H1 (cell line): ENCODE measurements at regions not wholly inside any gene's neighbourhood (a gene's known extent, or its start where the extent isn't known, plus 50 kb on each side); places are given as distances from the start of the nearest gene placed in this dataset.

Experiments used
- CTCF ChIA-PET: fragments of 300-600 bp; sonication (Branson Sonifier 250); formaldehyde crosslinking; loops from one replicate; lab custom pipeline; 2021; ENCODE audit not compliant: partially characterized antibody; lab: Charles Lee
- POLR2A ChIA-PET: fragments of 300-600 bp; sonication (Branson Sonifier 250); formaldehyde crosslinking; loops from one replicate; lab custom pipeline; 2021; ENCODE audit warnings: inconsistent platforms; ENCODE audit not compliant: partially characterized antibody; lab: Charles Lee
- DNase-seq, 2 experiments: peaks; one replicate each; pipeline versions ENCODE4 v3.0.0 to v3.0.0-alpha.2; 2010 to 2022; ENCODE audit warnings: low spot score in 2 of 2, low read depth in 1 of 2, mixed read lengths in 1 of 2
- FAIRE-seq: peaks from 2 replicates; lab custom pipeline; 2011; peaks lifted over from hg19 to GRCh38; lab: Jason Lieb, UNC
- H2AFZ ChIP-seq: 2 replicates; pipeline ENCODE4 v1.8.1; 2012; ENCODE audit warnings: low read length, inconsistent platforms
- H2AK5ac ChIP-seq: 2 replicates; pipeline ENCODE4 v1.6.1; 2013; ENCODE audit warnings: low read depth, low read length
- H2BK120ac ChIP-seq: replicated peaks from 2 replicates; pipeline ENCODE3; 2013; ENCODE audit warnings: low read depth, low read length, inconsistent platforms
- H2BK12ac ChIP-seq: 2 replicates; pipeline ENCODE4 v1.6.1; 2013; ENCODE audit warnings: low read depth, low read length
- H2BK15ac ChIP-seq: 2 replicates; pipeline ENCODE4 v1.6.1; 2013; ENCODE audit warnings: low read length
- H2BK20ac ChIP-seq: 2 replicates; pipeline ENCODE4 v1.6.1; 2013; ENCODE audit warnings: low read length
- H2BK5ac ChIP-seq: 2 replicates; pipeline ENCODE4 v1.6.1; 2013; ENCODE audit warnings: low read depth, low read length
- H3K14ac ChIP-seq: 2 replicates; pipeline ENCODE4 v1.6.1; 2013; ENCODE audit warnings: inconsistent platforms; ENCODE audit not compliant: insufficient read length
- H3K18ac ChIP-seq: 2 replicates; pipeline ENCODE4 v1.6.1; 2013; ENCODE audit warnings: low read length; ENCODE audit errors: extremely low read depth
- H3K23ac ChIP-seq: 2 replicates; pipeline ENCODE4 v1.6.1; 2013; ENCODE audit warnings: inconsistent platforms; ENCODE audit not compliant: insufficient read length
- H3K23me2 ChIP-seq: 2 replicates; pipeline ENCODE4 v1.6.1; 2013; ENCODE audit warnings: low read depth, low read length
- H3K27ac ChIP-seq: 2 replicates; pipeline ENCODE4 v1.6.1; 2011; ENCODE audit warnings: low read depth, low read length, inconsistent platforms
- H3K27me3 ChIP-seq, 4 experiments: replicated peaks in 1 of 4; 1 replicate in 1 of 4; 2 replicates in 3 of 4; pipeline versions ENCODE4 v1.6.1 to v1.8.1; 2011 to 2013; ENCODE audit warnings: low read length in 3 of 4, mild to moderate bottlenecking in 3 of 4, inconsistent platforms in 2 of 4, mixed read lengths in 2 of 4, moderate library complexity in 1 of 4; ENCODE audit not compliant: control insufficient read depth in 3 of 4, insufficient read depth in 3 of 4; ENCODE audit errors: extremely low read depth in 1 of 4
- H3K36me3 ChIP-seq, 4 experiments: 2 replicates each; pipeline versions ENCODE4 v1.6.1 to v1.8.1; 2011 to 2013; ENCODE audit warnings: mild to moderate bottlenecking in 4 of 4, low read length in 3 of 4, moderate library complexity in 2 of 4, control low read depth in 1 of 4, inconsistent platforms in 1 of 4; ENCODE audit not compliant: insufficient read depth in 4 of 4, control insufficient read depth in 2 of 4
- H3K4ac ChIP-seq: replicated peaks from 2 replicates; pipeline ENCODE3; 2013; ENCODE audit warnings: low read length, low read depth, mixed read lengths, inconsistent platforms; ENCODE audit not compliant: insufficient read length
- H3K4me1 ChIP-seq, 4 experiments: replicated peaks in 1 of 4; 1 replicate in 1 of 4; 2 replicates in 3 of 4; pipeline versions ENCODE4 v1.6.1 to v1.8.1; 2011 to 2013; ENCODE audit warnings: low read length in 3 of 4, inconsistent platforms in 2 of 4, mixed read lengths in 1 of 4; ENCODE audit not compliant: insufficient read depth in 4 of 4, control insufficient read depth in 3 of 4
- H3K4me2 ChIP-seq, 2 experiments: 2 replicates each; pipeline versions ENCODE4 v1.6.1 to v1.8.1; 2011 to 2013; ENCODE audit warnings: low read depth in 2 of 2, low read length in 2 of 2, control low read depth in 1 of 2, inconsistent platforms in 1 of 2, mild to moderate bottlenecking in 1 of 2; ENCODE audit not compliant: insufficient read depth in 1 of 2
- H3K4me3 ChIP-seq, 4 experiments: fragments of 200-600, 300-600 bp in 1 of 4; sonication (generic), shearing (Covaris generic), sonication (Bioruptor Twin) in 1 of 4; 2 replicates each; pipeline versions ENCODE4 v1.5.1 to v1.8.1; 2011 to 2016; ENCODE audit warnings: low read length in 4 of 4, low read depth in 3 of 4, control low read depth in 2 of 4, inconsistent platforms in 2 of 4, mild to moderate bottlenecking in 2 of 4, mixed read lengths in 1 of 4, moderate library complexity in 1 of 4; ENCODE audit not compliant: insufficient read depth in 2 of 4; ENCODE audit errors: extremely low read depth in 1 of 4
- H3K56ac ChIP-seq: replicated peaks from 2 replicates; pipeline ENCODE3; 2013; ENCODE audit warnings: low read depth, mild to moderate bottlenecking, mixed read lengths, low read length, inconsistent platforms; ENCODE audit not compliant: insufficient read length
- H3K79me1 ChIP-seq: 2 replicates; pipeline ENCODE4 v1.6.1; 2013; ENCODE audit warnings: low read depth, low read length, control low read depth
- H3K79me2 ChIP-seq, 2 experiments: 2 replicates each; pipeline versions ENCODE4 v1.6.1 to v1.8.1; 2012 to 2013; ENCODE audit warnings: low read length in 2 of 2, mild to moderate bottlenecking in 2 of 2, inconsistent platforms in 1 of 2; ENCODE audit not compliant: insufficient read depth in 2 of 2, control insufficient read depth in 1 of 2
- H3K9ac ChIP-seq, 4 experiments: replicated peaks in 1 of 4; 1 replicate in 1 of 4; 2 replicates in 3 of 4; pipeline versions ENCODE4 v1.6.1 to v1.8.1; 2011 to 2013; ENCODE audit warnings: low read depth in 3 of 4, low read length in 3 of 4, control low read depth in 2 of 4, mild to moderate bottlenecking in 2 of 4, moderate library complexity in 2 of 4, inconsistent platforms in 1 of 4; ENCODE audit errors: extremely low read depth in 1 of 4
- H3K9me3 ChIP-seq, 2 experiments: 2 replicates each; pipeline versions ENCODE4 v1.6.1 to v1.8.1; 2012 to 2013; ENCODE audit warnings: mild to moderate bottlenecking in 2 of 2, moderate library complexity in 2 of 2, control low read depth in 1 of 2, inconsistent platforms in 1 of 2, low read depth in 1 of 2, low read length in 1 of 2, mixed read lengths in 1 of 2; ENCODE audit not compliant: insufficient read depth in 2 of 2
- H4K20me1 ChIP-seq, 2 experiments: replicated peaks in 1 of 2; 2 replicates each; pipeline versions ENCODE3 to v1.8.1; 2011 to 2013; ENCODE audit warnings: inconsistent platforms in 2 of 2, low read length in 2 of 2, mild to moderate bottlenecking in 1 of 2; ENCODE audit not compliant: insufficient read depth in 2 of 2, control insufficient read depth in 1 of 2
- H4K5ac ChIP-seq: 2 replicates; pipeline ENCODE4 v1.6.1; 2013; ENCODE audit warnings: low read length, low read depth, mixed read lengths, inconsistent platforms; ENCODE audit not compliant: insufficient read length
- H4K8ac ChIP-seq: 2 replicates; pipeline ENCODE4 v1.8.0; 2013; ENCODE audit warnings: mild to moderate bottlenecking, moderate library complexity, low read length, inconsistent platforms; ENCODE audit not compliant: insufficient read depth; ENCODE audit errors: extremely low read depth
- H4K91ac ChIP-seq: replicated peaks from 2 replicates; pipeline ENCODE3; 2013; ENCODE audit warnings: low read length, mixed read lengths, inconsistent platforms; ENCODE audit not compliant: insufficient read length
- BCL11A ChIP-seq, 2 experiments: IDR thresholded peaks; one replicate each; pipeline ENCODE4 v1.6.1; 2011; ENCODE audit warnings: low read depth in 2 of 2, low read length in 2 of 2, mild to moderate bottlenecking in 2 of 2
- CBX5 ChIP-seq: fragments of 300-800, 300-1000 bp; sonication (generic); IDR thresholded peaks from 2 replicates; pipeline ENCODE4 v1.7.1; 2016; ENCODE audit warnings: antibody characterized with exemption, low read length, low read depth
- CHD1 ChIP-seq: IDR thresholded peaks from 2 replicates; pipeline ENCODE4 v1.6.1; 2012; ENCODE audit warnings: low read depth, low read length, improper control_type of control experiment
- CHD2 ChIP-seq: IDR thresholded peaks from 2 replicates; pipeline ENCODE4 v1.6.1; 2012; ENCODE audit warnings: low read length, improper control_type of control experiment
- FOSL1 ChIP-seq: IDR thresholded peaks from 2 replicates; pipeline ENCODE4 v1.6.1; 2011; ENCODE audit warnings: mild to moderate bottlenecking, low read depth, low read length, moderate library complexity; ENCODE audit not compliant: insufficient read depth
- GTF2F1 ChIP-seq: IDR thresholded peaks from 2 replicates; pipeline ENCODE4 v1.6.1; 2012; ENCODE audit warnings: low read depth, low read length, improper control_type of control experiment, borderline replicate concordance
- HDAC2 ChIP-seq, 2 experiments: fragments of 300-600 bp in 1 of 2; sonication (generic) in 1 of 2; IDR thresholded peaks; 2 replicates each; pipeline ENCODE4 v1.6.1; 2011 to 2012; ENCODE audit warnings: low read depth in 2 of 2, low read length in 2 of 2, mild to moderate bottlenecking in 2 of 2, moderate library complexity in 2 of 2, borderline replicate concordance in 1 of 2, inconsistent platforms in 1 of 2
- HDAC6 ChIP-seq: IDR thresholded peaks from one replicate; pipeline ENCODE4 v1.7.1; 2012; ENCODE audit warnings: low read depth, mild to moderate bottlenecking, inconsistent platforms, low read length, moderate library complexity
- JUND ChIP-seq: IDR thresholded peaks from 2 replicates; pipeline ENCODE4 v1.6.1; 2011; ENCODE audit warnings: mild to moderate bottlenecking, improper control_type of control experiment, low read length
- NRF1 ChIP-seq: IDR thresholded peaks from 2 replicates; pipeline ENCODE4 v1.6.1; 2011; ENCODE audit warnings: mild to moderate bottlenecking, low read depth, low read length, improper control_type of control experiment
- RAD21 ChIP-seq, 2 experiments: IDR thresholded peaks in 1 of 2; conservative IDR thresholded peaks in 1 of 2; 2 replicates each; pipeline ENCODE4 v1.6.1; 2011; ENCODE audit warnings: low read depth in 2 of 2, low read length in 2 of 2, improper control_type of control experiment in 1 of 2, inconsistent platforms in 1 of 2, mild to moderate bottlenecking in 1 of 2, moderate library complexity in 1 of 2
- RXRA ChIP-seq: IDR thresholded peaks from 2 replicates; pipeline ENCODE4 v1.6.1; 2011; ENCODE audit warnings: low read depth, mild to moderate bottlenecking, low read length, moderate library complexity; ENCODE audit not compliant: insufficient read depth
- SIN3A ChIP-seq, 2 experiments: IDR thresholded peaks in 1 of 2; conservative IDR thresholded peaks in 1 of 2; 2 replicates each; pipeline ENCODE4 v1.6.1; 2011 to 2012; ENCODE audit warnings: low read length in 2 of 2, improper control_type of control experiment in 1 of 2, low read depth in 1 of 2, mild to moderate bottlenecking in 1 of 2
- SIRT6 ChIP-seq: IDR thresholded peaks from one replicate; pipeline ENCODE4 v1.7.1; 2012; ENCODE audit warnings: low read length, inconsistent platforms
- TEAD4 ChIP-seq: IDR thresholded peaks from 2 replicates; pipeline ENCODE4 v1.6.1; 2012; ENCODE audit warnings: low read depth, low read length, inconsistent platforms, mixed read lengths
- WGBS, 2 experiments: shearing (Covaris generic) in 1 of 2; methylation state at CpG; one replicate each; pipeline versions ENCODE4 v1.1.6 to v1.1.7; 2013 to 2015; ENCODE audit warnings: low lambda C conversion rate in 2 of 2, mixed read lengths in 2 of 2, inconsistent platforms in 1 of 2, low coverage in 1 of 2, missing lambda C conversion rate in 1 of 2; ENCODE audit not compliant: insufficient replicate concordance in 2 of 2, insufficient coverage in 1 of 2, insufficient read length in 1 of 2; ENCODE audit errors: extremely low coverage in 1 of 2, missing lambda C conversion rate in 1 of 2; 5-methylcytosine and 5-hydroxymethylcytosine counted together

GRCh38 chr19:20472854-20473253 is 92.7 kb downstream of the ZNF737 start:
- Histone ChIP-seq H3K23ac (no peak overlapping the region), H2BK5ac (no peak overlapping the region), H2BK15ac (no peak overlapping the region), H4K91ac (no peak overlapping the region), H4K20me1 (no peaks in the 10 kb centered on the region), H3K23me2 (peaks cover 2% of the 10 kb centered on the region; the same call in 1 of the 2 replicates), H2BK120ac (no peak overlapping the region), H3K4me3 (no peak overlapping the region), H3K4ac (no peak overlapping the region), H3K9me3 (no peaks in the 10 kb centered on the region), H3K9ac (no peak overlapping the region), H3K56ac (no peak overlapping the region), H3K4me2 (no peak overlapping the region), H3K79me1 (no peaks in the 10 kb centered on the region), H2AK5ac (no peak overlapping the region), H3K18ac (no peak overlapping the region), H3K27ac (no peak overlapping the region), H3K36me3 (no peaks in the 10 kb centered on the region), H2BK20ac (no peak overlapping the region), H4K5ac (no peak overlapping the region), H2BK12ac (no peak overlapping the region), H3K27me3 (no peaks in the 10 kb centered on the region), H3K79me2 (no peaks in the 10 kb centered on the region), H4K8ac (peak overlapping the region; percentile 89), H3K14ac (no peak overlapping the region), H3K4me1 (no peaks in the 10 kb centered on the region; a peak in 1 of 7 replicates), H2AFZ (peak overlapping the region; percentile 24; the same call in 1 of the 2 replicates)
- CTCF ChIA-PET, result no interaction called here
- 95% methylated on average over 13 of the region's 13 CpGs; no CpG with 5 or more reads in 1 of the 2 experiments for WGBS, 2 experiments
- DNase-seq (no peak), FAIRE-seq (no peak)
- POLR2A ChIA-PET, result interaction anchor here (0.6 kb wide), 1 partner anchor 61 kb away, joined by 3 read pairs; no protein-coding TSS in a partner anchor
- TF ChIP-seq SIRT6, result no peak
- no peak for TF ChIP-seq HDAC6
- no peak for TF ChIP-seq CBX5
- no peak for TF ChIP-seq FOSL1
- TF ChIP-seq CHD2, result no peak
- no peak for TF ChIP-seq BCL11A (IDR thresholded peaks at IDR 0.05; ENCODE audit: low read depth in 2 of 2, low read length in 2 of 2)
- TF ChIP-seq TEAD4, result no peak
- TF ChIP-seq RAD21 (IDR thresholded peaks at IDR 0.05 in 1 of 2, conservative IDR thresholded peaks at IDR 0.05 in 1 of 2; ENCODE audit: low read depth in 2 of 2, low read length in 2 of 2), result no peak
- no peak for TF ChIP-seq CHD1
- no peak for TF ChIP-seq HDAC2 (IDR thresholded peaks at IDR 0.05; ENCODE audit: borderline replicate concordance in 1 of 2, low read depth in 2 of 2, low read length in 2 of 2)
- TF ChIP-seq JUND, result no peak
- TF ChIP-seq RXRA, result no peak
- no peak for TF ChIP-seq NRF1
- no peak for TF ChIP-seq SIN3A (conservative IDR thresholded peaks at IDR 0.05 in 1 of 2, IDR thresholded peaks at IDR 0.05 in 1 of 2; ENCODE audit: low read depth in 1 of 2, low read length in 2 of 2)
- no peak for TF ChIP-seq GTF2F1
